ENCODE measurements at regions not wholly inside any gene's neighbourhood (a gene's known extent, or its start where the extent isn't known, plus 50 kb on each side); places are given as distances from the start of the nearest gene placed in this dataset.

DNA sequence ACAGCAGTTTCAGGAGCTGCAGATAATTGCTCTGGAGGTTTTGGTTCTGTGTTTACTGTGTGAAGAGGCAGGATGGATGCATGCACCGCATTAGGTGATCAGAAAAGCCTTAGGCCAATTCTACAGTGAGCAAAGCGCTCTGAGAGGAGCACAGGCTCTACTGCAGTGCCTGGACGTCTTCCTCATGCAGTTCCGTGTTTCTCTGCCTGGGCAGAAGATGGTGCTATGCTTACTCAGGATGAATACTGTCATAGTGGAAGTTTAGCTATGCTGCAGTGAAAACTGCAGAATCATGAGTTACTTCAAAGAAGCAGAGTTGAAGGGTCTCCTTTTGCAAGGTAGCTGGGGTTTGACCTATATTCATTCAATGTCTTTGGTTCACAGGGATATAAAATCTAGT lies 1012.4 kb downstream of the KCNJ18 start:
- TF ChIP-seq, protein P1, sequence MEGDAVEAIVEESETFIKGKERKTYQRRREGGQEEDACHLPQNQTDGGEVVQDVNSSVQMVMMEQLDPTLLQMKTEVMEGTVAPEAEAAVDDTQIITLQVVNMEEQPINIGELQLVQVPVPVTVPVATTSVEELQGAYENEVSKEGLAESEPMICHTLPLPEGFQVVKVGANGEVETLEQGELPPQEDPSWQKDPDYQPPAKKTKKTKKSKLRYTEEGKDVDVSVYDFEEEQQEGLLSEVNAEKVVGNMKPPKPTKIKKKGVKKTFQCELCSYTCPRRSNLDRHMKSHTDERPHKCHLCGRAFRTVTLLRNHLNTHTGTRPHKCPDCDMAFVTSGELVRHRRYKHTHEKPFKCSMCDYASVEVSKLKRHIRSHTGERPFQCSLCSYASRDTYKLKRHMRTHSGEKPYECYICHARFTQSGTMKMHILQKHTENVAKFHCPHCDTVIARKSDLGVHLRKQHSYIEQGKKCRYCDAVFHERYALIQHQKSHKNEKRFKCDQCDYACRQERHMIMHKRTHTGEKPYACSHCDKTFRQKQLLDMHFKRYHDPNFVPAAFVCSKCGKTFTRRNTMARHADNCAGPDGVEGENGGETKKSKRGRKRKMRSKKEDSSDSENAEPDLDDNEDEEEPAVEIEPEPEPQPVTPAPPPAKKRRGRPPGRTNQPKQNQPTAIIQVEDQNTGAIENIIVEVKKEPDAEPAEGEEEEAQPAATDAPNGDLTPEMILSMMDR (IDR thresholded peaks at IDR 0.05 in 8 of 11, conservative IDR thresholded peaks at IDR 0.05 in 3 of 11): no peak
- TF ChIP-seq POLR2AphosphoS5 (IDR thresholded peaks at IDR 0.05): no peak
- TF ChIP-seq POLR2A (IDR thresholded peaks at IDR 0.05): no peak
